Smooth muscle cell (in vitro differentiated cells): ENCODE measurements at regions not wholly inside any gene's neighbourhood (a gene's known extent, or its start where the extent isn't known, plus 50 kb on each side); places are given as distances from the start of the nearest gene placed in this dataset.

ENCODE experiments used
- DNase-seq: peaks from one replicate; lab custom pipeline; 2025; ENCODE audit not compliant: unreplicated experiment; lab: John Stamatoyannopoulos, UW
- H2AFZ ChIP-seq: fragments of 200-600 bp; sonication (generic); 2 replicates; pipeline ENCODE4 v1.6.0; 2016; ENCODE audit warnings: antibody characterized with exemption, low read depth, mild to moderate bottlenecking
- H3F3A ChIP-seq: fragments of 200-600 bp; sonication (generic); 2 replicates; pipeline ENCODE4 v1.6.0; 2017; ENCODE audit warnings: antibody characterized with exemption, low read depth
- H3K27ac ChIP-seq: fragments of 200-600 bp; sonication (generic); 2 replicates; pipeline ENCODE4 v1.5.1; 2016; ENCODE audit warnings: low read depth, mild to moderate bottlenecking
- H3K27me3 ChIP-seq: fragments of 200-600 bp; sonication (generic); 2 replicates; pipeline ENCODE4 v1.6.1; 2016; ENCODE audit warnings: low read depth, mild to moderate bottlenecking
- H3K36me3 ChIP-seq: fragments of 200-600 bp; sonication (generic); 2 replicates; pipeline ENCODE4 v1.5.1; 2016; ENCODE audit warnings: low read depth
- H3K4me1 ChIP-seq: fragments of 200-600 bp; sonication (generic); 2 replicates; pipeline ENCODE4 v1.5.1; 2016; ENCODE audit warnings: low read depth
- H3K4me2 ChIP-seq: fragments of 200-600 bp; sonication (generic); 2 replicates; pipeline ENCODE4 v1.6.0; 2016; ENCODE audit warnings: mild to moderate bottlenecking
- H3K4me3 ChIP-seq: fragments of 200-600 bp; sonication (generic); 2 replicates; pipeline ENCODE4 v1.5.1; 2016; ENCODE audit warnings: mild to moderate bottlenecking
- H3K79me2 ChIP-seq: fragments of 200-600 bp; sonication (generic); 2 replicates; pipeline ENCODE4 v1.6.0; 2016; ENCODE audit warnings: low read depth, mild to moderate bottlenecking
- H3K9ac ChIP-seq: fragments of 200-600 bp; sonication (generic); 2 replicates; pipeline ENCODE4 v1.6.0; 2016; ENCODE audit warnings: low read depth
- H3K9me3 ChIP-seq: fragments of 200-600 bp; sonication (generic); replicated peaks from 2 replicates; pipeline ENCODE4 v1.5.1; 2016; ENCODE audit warnings: low read depth
- H4K20me1 ChIP-seq: fragments of 200-600 bp; sonication (generic); 2 replicates; pipeline ENCODE4 v1.6.0; 2016; ENCODE audit warnings: low read depth
- WGBS: methylation state at CpG from one replicate; pipeline ENCODE4 v1.1.7; 2016; ENCODE audit warnings: low lambda C conversion rate; 5-methylcytosine and 5-hydroxymethylcytosine counted together
- TF ChIP-seq, protein P1 (sequence below): fragments of 200-600 bp; sonication (generic); IDR thresholded peaks from 2 replicates; pipeline ENCODE4 v1.5.1; 2017; ENCODE audit warnings: borderline replicate concordance, mild to moderate bottlenecking, antibody characterized with exemption; ENCODE audit not compliant: insufficient read depth, poor library complexity, severe bottlenecking

DNA sequence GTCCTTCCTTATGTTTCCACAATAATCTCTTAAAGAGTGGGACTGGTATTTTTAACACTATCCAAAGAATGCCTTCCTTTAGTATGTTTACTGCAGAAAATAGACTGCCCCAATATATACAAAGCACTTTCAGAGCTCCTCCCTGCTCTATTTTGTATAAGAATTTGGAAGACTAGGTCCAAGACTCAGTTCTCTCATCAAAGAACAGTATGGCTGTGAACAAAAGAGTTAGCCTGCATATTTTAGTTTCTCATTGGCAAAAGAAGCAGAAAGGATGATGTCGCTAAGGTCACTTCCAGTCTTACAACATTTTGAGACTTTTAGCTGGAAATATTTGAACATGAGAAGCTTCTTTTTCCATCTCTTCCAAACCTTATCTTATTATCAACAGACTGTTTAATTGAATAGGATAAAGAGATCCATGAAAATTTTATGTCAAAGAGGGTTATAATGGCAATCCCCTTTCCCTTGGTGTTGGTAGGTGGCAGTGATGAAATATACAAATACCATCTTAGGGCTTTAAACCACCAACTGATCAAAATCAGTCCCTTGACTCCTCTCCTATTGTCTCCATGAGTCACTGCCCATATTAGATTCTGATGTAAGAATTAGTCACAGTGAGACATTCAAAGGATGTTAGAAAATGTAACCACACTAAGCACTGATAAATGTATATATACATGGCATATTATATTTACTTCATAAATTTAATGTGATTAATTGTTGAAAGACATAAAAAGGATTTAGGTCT, 266.9 kb upstream of the DSEL start:
- Histone ChIP-seq H2AFZ (peak overlapping the region; percentile 42), H3K79me2 (no peaks in the 10 kb centered on the region), H3K9ac (peak overlapping the region; percentile 57), H3K4me2 (peak overlapping the region; percentile 66), H3K27ac (peak overlapping the region; percentile 92), H4K20me1 (no peaks in the 10 kb centered on the region), H3K27me3 (no peaks in the 10 kb centered on the region), H3K36me3 (no peaks in the 10 kb centered on the region), H3K4me1 (peaks cover 12% of the 10 kb centered on the region), H3K9me3 (no peaks in the 10 kb centered on the region), H3K4me3 (no peak overlapping the region), H3F3A (peaks cover 8% of the 10 kb centered on the region)
- WGBS, result 70% methylated on average over 1 of the region's 1 CpG
- TF ChIP-seq, protein P1, sequence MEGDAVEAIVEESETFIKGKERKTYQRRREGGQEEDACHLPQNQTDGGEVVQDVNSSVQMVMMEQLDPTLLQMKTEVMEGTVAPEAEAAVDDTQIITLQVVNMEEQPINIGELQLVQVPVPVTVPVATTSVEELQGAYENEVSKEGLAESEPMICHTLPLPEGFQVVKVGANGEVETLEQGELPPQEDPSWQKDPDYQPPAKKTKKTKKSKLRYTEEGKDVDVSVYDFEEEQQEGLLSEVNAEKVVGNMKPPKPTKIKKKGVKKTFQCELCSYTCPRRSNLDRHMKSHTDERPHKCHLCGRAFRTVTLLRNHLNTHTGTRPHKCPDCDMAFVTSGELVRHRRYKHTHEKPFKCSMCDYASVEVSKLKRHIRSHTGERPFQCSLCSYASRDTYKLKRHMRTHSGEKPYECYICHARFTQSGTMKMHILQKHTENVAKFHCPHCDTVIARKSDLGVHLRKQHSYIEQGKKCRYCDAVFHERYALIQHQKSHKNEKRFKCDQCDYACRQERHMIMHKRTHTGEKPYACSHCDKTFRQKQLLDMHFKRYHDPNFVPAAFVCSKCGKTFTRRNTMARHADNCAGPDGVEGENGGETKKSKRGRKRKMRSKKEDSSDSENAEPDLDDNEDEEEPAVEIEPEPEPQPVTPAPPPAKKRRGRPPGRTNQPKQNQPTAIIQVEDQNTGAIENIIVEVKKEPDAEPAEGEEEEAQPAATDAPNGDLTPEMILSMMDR, result no peak
- no peak for DNase-seq

DNA sequence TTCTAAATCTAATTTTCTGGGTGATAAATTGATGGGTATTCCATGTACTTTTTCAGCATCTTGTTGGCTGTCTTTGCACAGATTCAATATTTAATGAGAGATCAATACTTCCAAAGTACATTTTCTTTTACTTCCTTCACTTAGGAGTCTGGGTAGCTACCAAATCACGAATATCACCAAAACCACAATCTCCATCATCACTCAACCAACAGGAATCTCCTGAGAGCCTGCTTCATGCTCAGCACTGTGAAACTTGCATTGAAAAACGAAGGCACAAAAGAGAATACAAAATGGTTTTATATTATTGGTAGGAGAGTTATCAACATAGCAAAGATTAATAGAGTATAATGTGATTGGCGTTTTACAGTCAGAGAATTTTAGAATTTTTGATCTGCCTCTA, 261.5 kb upstream of the DSEL start:
- H3K4me3 ChIP-seq, result no peak overlapping the region
- DNase-seq, result no peak
- no peak overlapping the region for H3K27ac ChIP-seq
- H3K4me2 ChIP-seq, result no peak overlapping the region
- no peak overlapping the region for H3K9ac ChIP-seq
- no peaks in the 10 kb centered on the region for H3K79me2 ChIP-seq
- H3K27me3 ChIP-seq, result no peaks in the 10 kb centered on the region
- H4K20me1 ChIP-seq, result no peaks in the 10 kb centered on the region
- peaks cover 7% of the 10 kb centered on the region for H3K4me1 ChIP-seq
- H2AFZ ChIP-seq, result no peak overlapping the region
- H3F3A ChIP-seq, result peaks cover 2% of the 10 kb centered on the region
- no peaks in the 10 kb centered on the region for H3K9me3 ChIP-seq
- WGBS, result 74% methylated on average over 3 of the region's 3 CpGs
- H3K36me3 ChIP-seq, result no peaks in the 10 kb centered on the region
- TF ChIP-seq, protein P1, result no peak

DNA sequence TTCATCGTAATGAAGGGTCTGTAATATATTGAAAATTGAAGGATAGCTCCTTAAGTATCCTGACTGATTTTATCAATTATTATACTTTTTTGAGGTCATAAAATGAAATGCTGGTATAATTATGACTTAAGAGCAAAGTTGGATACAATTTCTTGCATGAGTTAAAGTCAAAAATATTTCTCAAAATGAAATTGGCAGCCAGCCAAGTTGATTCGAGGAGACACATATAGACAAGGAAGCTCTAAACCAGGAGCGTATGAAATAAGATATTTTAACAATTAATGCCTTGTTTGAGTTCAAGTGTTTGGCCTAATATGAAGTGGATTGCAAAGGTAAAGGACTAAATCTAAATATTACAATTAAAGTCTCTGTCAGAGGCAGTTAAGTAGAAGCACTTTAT, 260.4 kb upstream of the DSEL start:
- 91% methylated on average over 3 of the region's 3 CpGs for WGBS

More for the DNA sequence above, 260.4 kb upstream of the DSEL start:
- Histone ChIP-seq H4K20me1 (no peaks in the 10 kb centered on the region), H3K4me1 (no peaks in the 10 kb centered on the region), H3K9ac (no peak overlapping the region), H3K36me3 (no peaks in the 10 kb centered on the region), H3K9me3 (no peaks in the 10 kb centered on the region), H3K4me3 (no peak overlapping the region), H2AFZ (no peak overlapping the region), H3F3A (no peaks in the 10 kb centered on the region), H3K27me3 (no peaks in the 10 kb centered on the region), H3K79me2 (no peaks in the 10 kb centered on the region), H3K27ac (no peak overlapping the region), H3K4me2 (no peak overlapping the region)
- TF ChIP-seq, protein P1, result no peak
- no peak for DNase-seq
